Liver (tissue), 8 donors: ENCODE measurements at regions not wholly inside any gene's neighbourhood (a gene's known extent, or its start where the extent isn't known, plus 50 kb on each side); places are given as distances from the start of the nearest gene placed in this dataset.

ENCODE experiments used
- DNase-seq: peaks from one replicate; pipeline ENCODE4 v3.0.0-alpha.2; 2017; ENCODE audit warnings: low spot score
- H3K27ac ChIP-seq, 2 donors: one replicate each; pipeline ENCODE4 v1.7.0; 2013; ENCODE audit warnings: inconsistent platforms in 2 of 2, low read length in 2 of 2, control low read depth in 1 of 2, low read depth in 1 of 2, mild to moderate bottlenecking in 1 of 2
- H3K27me3 ChIP-seq, 4 donors: one replicate each; pipeline versions ENCODE4 v1.6.1 to v1.7.0; 2013; ENCODE audit warnings: low read length in 3 of 4, inconsistent platforms in 1 of 4, mild to moderate bottlenecking in 1 of 4, moderate library complexity in 1 of 4; ENCODE audit not compliant: control insufficient read depth in 4 of 4, insufficient read depth in 4 of 4
- H3K36me3 ChIP-seq, 4 donors: one replicate each; pipeline versions ENCODE4 v1.6.1 to v1.7.0; 2013; ENCODE audit warnings: low read length in 3 of 4, mild to moderate bottlenecking in 3 of 4, low read depth in 1 of 4, moderate library complexity in 1 of 4; ENCODE audit not compliant: control insufficient read depth in 4 of 4, insufficient read depth in 3 of 4
- H3K4me1 ChIP-seq, 4 donors: one replicate each; pipeline versions ENCODE4 v1.6.1 to v1.7.0; 2013; ENCODE audit warnings: low read length in 3 of 4, mild to moderate bottlenecking in 3 of 4, moderate library complexity in 1 of 4; ENCODE audit not compliant: control insufficient read depth in 4 of 4, insufficient read depth in 4 of 4
- H3K4me3 ChIP-seq, 3 donors: one replicate each; pipeline versions ENCODE4 v1.6.1 to v1.7.0; 2013; ENCODE audit warnings: low read length in 3 of 3, control low read depth in 1 of 3, low read depth in 1 of 3, mild to moderate bottlenecking in 1 of 3
- H3K9ac ChIP-seq, 2 donors: one replicate each; pipeline ENCODE4 v1.7.0; 2013; ENCODE audit warnings: low read length in 2 of 2, mild to moderate bottlenecking in 2 of 2, moderate library complexity in 2 of 2, control low read depth in 1 of 2, low read depth in 1 of 2
- H3K9me3 ChIP-seq, 4 donors: one replicate each; pipeline versions ENCODE4 v1.6.1 to v1.7.0; 2013; ENCODE audit warnings: low read length in 3 of 4; ENCODE audit not compliant: control insufficient read depth in 4 of 4
- ATF3 ChIP-seq: IDR thresholded peaks from 2 replicates; pipeline ENCODE4 v1.6.1; 2016; ENCODE audit warnings: antibody characterized with exemption
- CTCF ChIP-seq: fragments of 150-350 bp; IDR thresholded peaks from 2 replicates; pipeline ENCODE4 v1.5.1; 2017; ENCODE audit warnings: improper control_type of control experiment, low read depth, low read length; ENCODE audit not compliant: missing input control
- EGR1 ChIP-seq, 2 donors: IDR thresholded peaks; 2 replicates each; pipeline ENCODE4 v1.6.1; 2016 to 2018; ENCODE audit warnings: antibody characterized with exemption in 2 of 2, low read depth in 2 of 2
- FOXA1 ChIP-seq: IDR thresholded peaks from 2 replicates; pipeline ENCODE4 v1.6.1; 2016; ENCODE audit warnings: antibody characterized with exemption
- FOXA2 ChIP-seq: IDR thresholded peaks from 2 replicates; pipeline ENCODE4 v1.6.1; 2016; ENCODE audit warnings: antibody characterized with exemption
- GABPA ChIP-seq, 2 donors: IDR thresholded peaks in 1 of 2; conservative IDR thresholded peaks in 1 of 2; 2 replicates each; pipeline ENCODE4 v1.6.1; 2016; ENCODE audit warnings: antibody characterized with exemption in 2 of 2, mild to moderate bottlenecking in 1 of 2, moderate library complexity in 1 of 2
- HNF4A ChIP-seq, 2 donors: conservative IDR thresholded peaks; 2 replicates each; pipeline ENCODE4 v1.6.1; 2016; ENCODE audit warnings: antibody characterized with exemption in 2 of 2, mild to moderate bottlenecking in 2 of 2
- HNF4G ChIP-seq: IDR thresholded peaks from 2 replicates; pipeline ENCODE4 v1.6.1; 2016; ENCODE audit warnings: antibody characterized with exemption
- JUND ChIP-seq, 2 donors: IDR thresholded peaks; 2 replicates each; pipeline ENCODE4 v1.6.1; 2016; ENCODE audit warnings: antibody characterized with exemption in 2 of 2
- MAX ChIP-seq: IDR thresholded peaks from 2 replicates; pipeline ENCODE4 v1.6.1; 2016; ENCODE audit warnings: antibody characterized with exemption
- NR2F2 ChIP-seq: IDR thresholded peaks from 2 replicates; pipeline ENCODE4 v1.6.1; 2016; ENCODE audit warnings: antibody characterized with exemption
- RAD21 ChIP-seq, 2 donors: IDR thresholded peaks; 2 replicates each; pipeline ENCODE4 v1.6.1; 2016; ENCODE audit warnings: antibody characterized with exemption in 2 of 2, mild to moderate bottlenecking in 2 of 2
- RXRA ChIP-seq, 2 donors: IDR thresholded peaks; 2 replicates each; pipeline ENCODE4 v1.6.1; 2017 to 2018; ENCODE audit warnings: antibody characterized with exemption in 2 of 2, mild to moderate bottlenecking in 1 of 2
- SP1 ChIP-seq: IDR thresholded peaks from 2 replicates; pipeline ENCODE4 v1.6.1; 2018; ENCODE audit warnings: antibody characterized with exemption, mild to moderate bottlenecking
- ZBTB33 ChIP-seq: IDR thresholded peaks from 2 replicates; pipeline ENCODE4 v1.6.1; 2016; ENCODE audit warnings: antibody characterized with exemption
- WGBS: extraction: QIAGEN DNeasy Blood & Tissue Kit; methylation state at CpG from one replicate; pipeline ENCODE4 v1.1.7; 2013; 5-methylcytosine and 5-hydroxymethylcytosine counted together
- TF ChIP-seq, protein P1 (sequence below): IDR thresholded peaks from 2 replicates; pipeline ENCODE4 v1.6.1; 2016; ENCODE audit warnings: antibody characterized with exemption, mild to moderate bottlenecking
- donor health status: healthy.
- donor health status: healthy.
- donor health status: healthy.
- donor health status: healthy.
- donor health status: healthy.

DNA sequence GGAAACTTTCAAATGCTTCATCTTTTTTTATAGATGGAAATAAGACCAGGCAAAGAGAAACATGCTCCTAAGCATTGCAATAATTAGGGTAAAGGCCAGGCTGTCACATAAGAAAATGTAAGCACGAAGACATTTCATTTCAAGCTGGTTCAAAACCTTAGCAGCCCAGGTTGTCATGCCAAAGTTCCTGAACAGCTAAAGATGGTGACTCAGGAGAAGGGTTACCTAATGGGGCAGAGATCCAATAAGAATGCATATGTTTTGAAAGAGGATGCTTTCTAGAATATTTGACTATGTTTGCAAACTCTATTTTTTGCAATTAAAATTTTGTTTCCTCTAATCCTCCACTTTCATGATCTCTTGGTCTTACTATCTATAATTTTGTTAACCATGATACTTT lies 65.6 kb upstream of the PHACTR2 start (continued):
- no peak for TF ChIP-seq ZBTB33
- no peak for TF ChIP-seq RXRA (IDR thresholded peaks at IDR 0.05)
- TF ChIP-seq HNF4A (conservative IDR thresholded peaks at IDR 0.05) = no peak
- no peak for TF ChIP-seq MAX
- TF ChIP-seq FOXA2 = no peak
- TF ChIP-seq JUND (IDR thresholded peaks at IDR 0.05) = no peak
- no peak for TF ChIP-seq ATF3

DNA sequence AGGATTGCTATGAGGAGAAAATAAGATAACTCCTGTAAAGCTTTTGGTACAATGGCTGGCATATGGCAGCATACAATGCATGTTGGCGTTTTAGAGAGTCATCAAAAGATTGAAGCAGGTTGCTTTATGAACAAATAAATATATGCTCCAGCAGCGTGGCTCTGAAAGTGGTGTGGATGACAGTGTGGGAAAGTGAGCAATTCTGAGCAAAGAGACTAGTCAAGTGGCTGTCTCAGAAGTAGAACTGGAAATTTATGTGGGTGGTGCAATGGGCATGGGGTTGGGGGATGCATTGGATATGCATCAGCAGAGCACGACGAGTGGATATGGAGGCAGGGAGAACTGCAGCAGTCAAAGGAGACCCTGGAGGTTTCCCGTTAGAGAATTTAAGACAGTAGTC lies 66.2 kb upstream of the PHACTR2 start:
- DNase-seq = no peak
- Histone ChIP-seq H3K9me3 (no peaks in the 10 kb centered on the region), H3K4me3 (no peak overlapping the region), H3K9ac (no peak overlapping the region), H3K4me1 (peaks cover 0 to 4% (median 0%) of the 10 kb centered on the region in 4 donors), H3K36me3 (no peaks in the 10 kb centered on the region), H3K27me3 (no peaks in the 10 kb centered on the region), H3K27ac (no peak overlapping the region)
- WGBS = 95% methylated on average over 5 of the region's 5 CpGs
- TF ChIP-seq FOXA1 (no peak), JUND (IDR thresholded peaks at IDR 0.05) (no peak), RXRA (IDR thresholded peaks at IDR 0.05) (no peak), NR2F2 (no peak), SP1 (no peak), MAX (no peak), ATF3 (no peak), RAD21 (IDR thresholded peaks at IDR 0.05) (no peak), ZBTB33 (no peak), HNF4G (no peak), CTCF (no peak), FOXA2 (no peak), EGR1 (IDR thresholded peaks at IDR 0.05; ENCODE audit: low read depth in 2 of 2) (no peak), GABPA (IDR thresholded peaks at IDR 0.05 in 1 of 2, conservative IDR thresholded peaks at IDR 0.05 in 1 of 2) (no peak)
- TF ChIP-seq, protein P1, sequence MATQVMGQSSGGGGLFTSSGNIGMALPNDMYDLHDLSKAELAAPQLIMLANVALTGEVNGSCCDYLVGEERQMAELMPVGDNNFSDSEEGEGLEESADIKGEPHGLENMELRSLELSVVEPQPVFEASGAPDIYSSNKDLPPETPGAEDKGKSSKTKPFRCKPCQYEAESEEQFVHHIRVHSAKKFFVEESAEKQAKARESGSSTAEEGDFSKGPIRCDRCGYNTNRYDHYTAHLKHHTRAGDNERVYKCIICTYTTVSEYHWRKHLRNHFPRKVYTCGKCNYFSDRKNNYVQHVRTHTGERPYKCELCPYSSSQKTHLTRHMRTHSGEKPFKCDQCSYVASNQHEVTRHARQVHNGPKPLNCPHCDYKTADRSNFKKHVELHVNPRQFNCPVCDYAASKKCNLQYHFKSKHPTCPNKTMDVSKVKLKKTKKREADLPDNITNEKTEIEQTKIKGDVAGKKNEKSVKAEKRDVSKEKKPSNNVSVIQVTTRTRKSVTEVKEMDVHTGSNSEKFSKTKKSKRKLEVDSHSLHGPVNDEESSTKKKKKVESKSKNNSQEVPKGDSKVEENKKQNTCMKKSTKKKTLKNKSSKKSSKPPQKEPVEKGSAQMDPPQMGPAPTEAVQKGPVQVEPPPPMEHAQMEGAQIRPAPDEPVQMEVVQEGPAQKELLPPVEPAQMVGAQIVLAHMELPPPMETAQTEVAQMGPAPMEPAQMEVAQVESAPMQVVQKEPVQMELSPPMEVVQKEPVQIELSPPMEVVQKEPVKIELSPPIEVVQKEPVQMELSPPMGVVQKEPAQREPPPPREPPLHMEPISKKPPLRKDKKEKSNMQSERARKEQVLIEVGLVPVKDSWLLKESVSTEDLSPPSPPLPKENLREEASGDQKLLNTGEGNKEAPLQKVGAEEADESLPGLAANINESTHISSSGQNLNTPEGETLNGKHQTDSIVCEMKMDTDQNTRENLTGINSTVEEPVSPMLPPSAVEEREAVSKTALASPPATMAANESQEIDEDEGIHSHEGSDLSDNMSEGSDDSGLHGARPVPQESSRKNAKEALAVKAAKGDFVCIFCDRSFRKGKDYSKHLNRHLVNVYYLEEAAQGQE = no peak
